IMR-90 (cell line): ENCODE measurements at regions not wholly inside any gene's neighbourhood (a gene's known extent, or its start where the extent isn't known, plus 50 kb on each side); places are given as distances from the start of the nearest gene placed in this dataset.
A peak's percentile ranks its signal among the peaks of the same experiment; 100 is the strongest.

ENCODE experiments used
- ATAC-seq: fragments of 200-7000 bp; cut with Tn5 transposase; 2 replicates; pipeline ENCODE4 v1.9.1; 2020; ENCODE audit warnings: low read depth, mild to moderate bottlenecking, moderate library complexity
- BruUV-seq: library from RNA; stranded (reverse); fragments of 400-500 nt; replicated peaks from 2 replicates; lab custom pipeline; 2021; lab: Mats Ljungman, UMichigan
- CTCF ChIA-PET: fragments of 300-600 bp; formaldehyde crosslinking; extraction: SDS; loops from one replicate; lab custom pipeline; 2021; ENCODE audit warnings: antibody characterized with exemption; lab: Yijun Ruan, JAX
- POLR2A ChIA-PET: fragments of 300-600 bp; sonication (Branson Sonifier 250); formaldehyde crosslinking; loops from one replicate; lab custom pipeline; 2022; ENCODE audit warnings: antibody characterized with exemption; ENCODE audit not compliant: unreplicated experiment; lab: Charles Lee
- DNase-seq: peaks from one replicate; pipeline ENCODE4 v3.0.0; 2013
- H2AFZ ChIP-seq: replicated peaks from 2 replicates; pipeline ENCODE3; 2013; ENCODE audit warnings: low read length, mild to moderate bottlenecking; ENCODE audit not compliant: poor library complexity
- H2AK5ac ChIP-seq: 2 replicates; pipeline ENCODE4 v1.6.1; 2013; ENCODE audit warnings: low read depth, low read length, inconsistent platforms
- H2AK9ac ChIP-seq: replicated peaks from 2 replicates; pipeline ENCODE3; 2013; ENCODE audit warnings: mild to moderate bottlenecking, low read depth, low read length, moderate library complexity; ENCODE audit not compliant: poor library complexity
- H2BK120ac ChIP-seq: 2 replicates; pipeline ENCODE4 v1.6.1; 2013; ENCODE audit warnings: low read depth, low read length, inconsistent platforms
- H2BK15ac ChIP-seq: 3 replicates; pipeline ENCODE4 v1.6.1; 2013; ENCODE audit warnings: low read depth, low read length, inconsistent platforms
- H2BK20ac ChIP-seq: 2 replicates; pipeline ENCODE4 v1.6.1; 2013; ENCODE audit warnings: low read depth, mild to moderate bottlenecking, inconsistent platforms, low read length, moderate library complexity
- H2BK5ac ChIP-seq: 2 replicates; pipeline ENCODE4 v1.6.1; 2013; ENCODE audit warnings: mild to moderate bottlenecking, low read depth, low read length, inconsistent platforms; ENCODE audit not compliant: poor library complexity, severe bottlenecking
- H3K14ac ChIP-seq: replicated peaks from 2 replicates; pipeline ENCODE4 v1.6.1; 2013; ENCODE audit warnings: low read depth, low read length, inconsistent platforms
- H3K18ac ChIP-seq: 2 replicates; pipeline ENCODE4 v1.6.1; 2013; ENCODE audit warnings: low read depth, low read length, control low read depth
- H3K23ac ChIP-seq: 2 replicates; pipeline ENCODE4 v1.6.1; 2013; ENCODE audit warnings: low read depth, low read length, inconsistent platforms
- H3K27ac ChIP-seq: 2 replicates; pipeline ENCODE4 v1.5.1; 2013; ENCODE audit warnings: mild to moderate bottlenecking, control low read depth, low read length; ENCODE audit not compliant: insufficient read depth
- H3K27me3 ChIP-seq: 2 replicates; pipeline ENCODE4 v1.6.1; 2013; ENCODE audit warnings: low read length; ENCODE audit not compliant: control insufficient read depth, insufficient read depth
- H3K36me3 ChIP-seq: 2 replicates; pipeline ENCODE4 v1.6.1; 2013; ENCODE audit warnings: low read length, mixed read lengths; ENCODE audit not compliant: control insufficient read depth, insufficient read depth
- H3K4ac ChIP-seq: 2 replicates; pipeline ENCODE4 v1.6.1; 2013; ENCODE audit warnings: low read depth, low read length, inconsistent platforms
- H3K4me1 ChIP-seq: 2 replicates; pipeline ENCODE4 v1.6.1; 2013; ENCODE audit warnings: low read length, mixed read lengths; ENCODE audit not compliant: control insufficient read depth, insufficient read depth
- H3K4me2 ChIP-seq: 2 replicates; pipeline ENCODE4 v1.6.1; 2013; ENCODE audit warnings: low read depth, mild to moderate bottlenecking, control low read depth, low read length, moderate library complexity
- H3K4me3 ChIP-seq: 2 replicates; pipeline ENCODE4 v1.5.1; 2013; ENCODE audit warnings: low read depth, mild to moderate bottlenecking, control low read depth, low read length, moderate library complexity; ENCODE audit not compliant: insufficient read depth
- H3K56ac ChIP-seq: 2 replicates; pipeline ENCODE4 v1.6.1; 2013; ENCODE audit warnings: low read length, inconsistent platforms; ENCODE audit not compliant: insufficient read depth; ENCODE audit errors: extremely low read depth
- H3K79me1 ChIP-seq, 2 experiments: 2 replicates each; pipeline ENCODE4 v1.6.1; 2013; ENCODE audit warnings: low read length in 2 of 2, inconsistent platforms in 1 of 2, low read depth in 1 of 2
- H3K9ac ChIP-seq: 2 replicates; pipeline ENCODE4 v1.6.1; 2013; ENCODE audit warnings: low read depth, low read length, control low read depth
- H3K9me1 ChIP-seq: 2 replicates; pipeline ENCODE4 v1.6.1; 2013; ENCODE audit warnings: low read length, inconsistent platforms; ENCODE audit not compliant: insufficient read depth
- H3K9me3 ChIP-seq: 2 replicates; pipeline ENCODE4 v1.6.1; 2013; ENCODE audit warnings: low read length; ENCODE audit not compliant: control insufficient read depth, insufficient read depth
- H4K20me1 ChIP-seq: 2 replicates; pipeline ENCODE4 v1.6.1; 2013; ENCODE audit warnings: low read length, inconsistent platforms; ENCODE audit not compliant: insufficient read depth
- H4K5ac ChIP-seq: 2 replicates; pipeline ENCODE4 v1.6.1; 2013; ENCODE audit warnings: mild to moderate bottlenecking, low read depth, low read length, control low read depth
- H4K8ac ChIP-seq, 2 experiments: 2 replicates each; pipeline ENCODE4 v1.6.1; 2013; ENCODE audit warnings: low read depth in 2 of 2, low read length in 2 of 2, control low read depth in 1 of 2, inconsistent platforms in 1 of 2
- H4K91ac ChIP-seq: 2 replicates; pipeline ENCODE4 v1.6.1; 2013; ENCODE audit warnings: low read depth, low read length, inconsistent platforms; ENCODE audit not compliant: insufficient read depth
- MAFK ChIP-seq: IDR thresholded peaks from 2 replicates; pipeline ENCODE4 v1.6.1; 2012; ENCODE audit warnings: low read depth, low read length, improper control_type of control experiment
- MXI1 ChIP-seq: IDR thresholded peaks from 2 replicates; pipeline ENCODE4 v1.6.1; 2012; ENCODE audit warnings: low read depth, mild to moderate bottlenecking, low read length, moderate library complexity, borderline replicate concordance
- NFE2L2 ChIP-seq: fragments of 150-350 bp; IDR thresholded peaks from 2 replicates; pipeline ENCODE4 v1.6.1; 2016; ENCODE audit warnings: low read depth, mild to moderate bottlenecking, low read length
- RCOR1 ChIP-seq: IDR thresholded peaks from 2 replicates; pipeline ENCODE4 v1.6.1; 2012; ENCODE audit warnings: mild to moderate bottlenecking, low read length, improper control_type of control experiment; ENCODE audit not compliant: insufficient replicate concordance
- WGBS, 2 experiments: methylation state at CpG; one replicate each; pipeline versions ENCODE4 v1.1.5 to v1.1.7; 2013; ENCODE audit warnings: missing lambda C conversion rate in 2 of 2; ENCODE audit not compliant: insufficient read length in 1 of 2; ENCODE audit errors: extremely low coverage in 2 of 2; 5-methylcytosine and 5-hydroxymethylcytosine counted together
- dilution Hi-C: fragments of 300-500 bp; cut with HindIII; formaldehyde crosslinking; loops from one replicate; pipeline ENCODE4 v1.14.3; 2018; ENCODE audit warnings: low sequenced_read_pairs; ENCODE audit not compliant: unreplicated experiment
- in situ Hi-C: fragments of 300-500 bp; cut with MboI; formaldehyde crosslinking; loops from 3 replicates; pipeline ENCODE4 v1.14.3; 2019; ENCODE audit warnings: low sequenced_read_pairs, inconsistent platforms, mixed read lengths
- intact Hi-C: fragments of 100-400 bp; cut with micrococcal nuclease; formaldehyde crosslinking; loops from 2 replicates; pipeline ENCODE4 v1.10.0; 2022

DNA sequence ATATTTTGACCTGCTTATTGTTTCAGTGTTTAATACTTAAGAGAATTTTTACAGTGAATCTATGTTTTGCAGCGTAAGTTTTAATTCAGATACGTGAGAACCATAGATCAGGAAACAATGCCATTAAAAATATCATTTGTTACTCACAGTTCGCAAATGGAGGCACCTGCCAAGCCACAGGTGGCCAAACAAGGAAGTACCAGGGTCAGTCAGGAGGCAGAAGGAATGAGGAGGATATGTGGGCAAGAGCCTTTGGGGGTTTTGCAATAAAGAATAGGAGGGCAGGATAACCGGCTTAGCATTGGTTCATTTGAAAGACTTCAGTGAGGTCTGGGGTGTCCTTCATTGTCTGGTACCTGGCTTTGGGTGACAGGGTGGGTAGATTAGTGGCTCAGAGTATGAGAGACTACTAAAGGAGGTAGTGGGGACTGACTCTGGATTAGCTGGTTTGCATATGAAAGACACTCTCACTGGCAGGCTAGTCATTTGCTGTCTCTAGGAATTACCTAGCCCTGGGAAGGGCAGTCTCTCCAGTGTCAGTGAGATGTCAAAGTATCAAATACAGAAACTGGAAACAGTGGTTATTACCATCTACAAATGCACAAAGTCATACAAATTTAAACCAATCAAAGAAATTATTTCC lies 132.2 kb upstream of the CAV2 start:
- peak overlapping the region; percentile 45 for H2AFZ ChIP-seq
- no peak overlapping the region for H4K5ac ChIP-seq
- CTCF ChIA-PET: no interaction called here
- H2AK9ac ChIP-seq: no peak overlapping the region
- POLR2A ChIA-PET: no interaction called here
- H2BK120ac ChIP-seq: no peak overlapping the region
- no peak overlapping the region for H4K91ac ChIP-seq
- no peaks in the 10 kb centered on the region for H4K20me1 ChIP-seq
- no peak overlapping the region for H3K18ac ChIP-seq
- H3K9ac ChIP-seq: no peak overlapping the region
- no peak overlapping the region for H3K14ac ChIP-seq
- H2BK15ac ChIP-seq: no peak overlapping the region
- no peak overlapping the region for H2BK20ac ChIP-seq
- no peak overlapping the region for H3K56ac ChIP-seq
- 78% methylated on average over 1 of the region's 4 CpGs; no CpG with 5 or more reads in 1 of the 2 experiments for WGBS, 2 experiments
- no peak overlapping the region for H3K4me2 ChIP-seq
- no TSS peak for BruUV-seq
- no peaks in the 10 kb centered on the region for H3K27me3 ChIP-seq
- H3K27ac ChIP-seq: no peak overlapping the region
- intact Hi-C loops (no loop called here), dilution Hi-C loops (no loop called here), in situ Hi-C loops (no loop called here)
- no peaks in the 10 kb centered on the region for H3K36me3 ChIP-seq
- H3K4me1 ChIP-seq: no peaks in the 10 kb centered on the region
- ATAC-seq (no peak), DNase-seq (no peak)
- H3K9me3 ChIP-seq: peaks cover 1% of the 10 kb centered on the region; the same call in 1 of the 2 replicates
- H2AK5ac ChIP-seq: no peak overlapping the region
- TF ChIP-seq MAFK (no peak), NFE2L2 (no peak), RCOR1 (no peak), MXI1 (no peak)
- no peak overlapping the region for H3K4me3 ChIP-seq
- no peak overlapping the region for H3K4ac ChIP-seq
- H3K79me1 ChIP-seq: no peaks in the 10 kb centered on the region
- no peaks in the 10 kb centered on the region for H3K9me1 ChIP-seq
- H3K23ac ChIP-seq: no peak overlapping the region
- H2BK5ac ChIP-seq: no peak overlapping the region
- no peak overlapping the region for H4K8ac ChIP-seq
